H9 (cell line): ENCODE measurements at regions not wholly inside any gene's neighbourhood (a gene's known extent, or its start where the extent isn't known, plus 50 kb on each side); places are given as distances from the start of the nearest gene placed in this dataset.
A peak's percentile ranks its signal among the peaks of the same experiment; 100 is the strongest.

Experiments used
- DNase-seq: peaks from one replicate; pipeline ENCODE4 v3.0.0-alpha.2; 2017
- H2AFZ ChIP-seq: one replicate; pipeline ENCODE4 v1.6.1; 2013; ENCODE audit warnings: mild to moderate bottlenecking, low read length, control low read depth, moderate library complexity
- H2AK5ac ChIP-seq: 2 replicates; pipeline ENCODE4 v1.6.1; 2013; ENCODE audit warnings: low read length, control low read depth, mixed read lengths; ENCODE audit not compliant: insufficient read length
- H2BK120ac ChIP-seq: one replicate; pipeline ENCODE4 v1.6.1; 2013; ENCODE audit warnings: low read depth, mild to moderate bottlenecking, low read length, control low read depth, inconsistent platforms; ENCODE audit not compliant: poor library complexity, severe bottlenecking
- H2BK12ac ChIP-seq: 2 replicates; pipeline ENCODE4 v1.6.1; 2013; ENCODE audit warnings: low read length, control low read depth, mixed read lengths, low read depth; ENCODE audit not compliant: insufficient read length
- H2BK15ac ChIP-seq: 2 replicates; pipeline ENCODE4 v1.6.1; 2013; ENCODE audit warnings: low read depth, low read length, control low read depth
- H2BK20ac ChIP-seq: one replicate; pipeline ENCODE4 v1.6.1; 2013; ENCODE audit warnings: low read depth, mild to moderate bottlenecking, low read length, control low read depth, inconsistent platforms; ENCODE audit not compliant: poor library complexity, severe bottlenecking
- H2BK5ac ChIP-seq: 2 replicates; pipeline ENCODE4 v1.6.1; 2013; ENCODE audit warnings: low read length, control low read depth, mixed read lengths; ENCODE audit not compliant: insufficient read length
- H3K14ac ChIP-seq: 2 replicates; pipeline ENCODE4 v1.6.1; 2013; ENCODE audit warnings: low read length, control low read depth; ENCODE audit not compliant: insufficient read depth
- H3K18ac ChIP-seq: 2 replicates; pipeline ENCODE4 v1.6.1; 2013; ENCODE audit warnings: low read depth, mild to moderate bottlenecking, mixed read lengths, low read length, control low read depth; ENCODE audit not compliant: insufficient read length
- H3K23ac ChIP-seq: 2 replicates; pipeline ENCODE4 v1.6.1; 2013; ENCODE audit warnings: low read length, control low read depth, mixed read lengths, low read depth; ENCODE audit not compliant: insufficient read length
- H3K23me2 ChIP-seq: 2 replicates; pipeline ENCODE4 v1.6.1; 2013; ENCODE audit warnings: low read depth, mild to moderate bottlenecking, mixed read lengths, low read length, control low read depth; ENCODE audit not compliant: insufficient read length, poor library complexity, severe bottlenecking
- H3K27ac ChIP-seq: 2 replicates; pipeline ENCODE4 v1.5.1; 2013; ENCODE audit warnings: low read length, control low read depth, mixed read lengths, low read depth; ENCODE audit not compliant: insufficient read length
- H3K27me3 ChIP-seq: 2 replicates; pipeline ENCODE4 v1.6.1; 2013; ENCODE audit warnings: low read length, control low read depth, inconsistent platforms; ENCODE audit not compliant: insufficient read depth
- H3K4ac ChIP-seq: 2 replicates; pipeline ENCODE4 v1.6.1; 2013; ENCODE audit warnings: low read depth, mild to moderate bottlenecking, control low read depth, inconsistent platforms, low read length, moderate library complexity
- H3K4me1 ChIP-seq: 2 replicates; pipeline ENCODE4 v1.6.1; 2013; ENCODE audit warnings: low read length, control low read depth, inconsistent platforms; ENCODE audit not compliant: insufficient read depth
- H3K4me2 ChIP-seq: 2 replicates; pipeline ENCODE4 v1.6.1; 2013; ENCODE audit warnings: low read length, control low read depth, mixed read lengths; ENCODE audit not compliant: insufficient read length, insufficient read depth
- H3K56ac ChIP-seq: 2 replicates; pipeline ENCODE4 v1.6.1; 2013; ENCODE audit warnings: low read depth, mild to moderate bottlenecking, mixed read lengths, low read length, control low read depth; ENCODE audit not compliant: insufficient read length
- H3K79me1 ChIP-seq: 2 replicates; pipeline ENCODE4 v1.6.1; 2013; ENCODE audit warnings: low read depth, mild to moderate bottlenecking, moderate library complexity, low read length, control low read depth, inconsistent platforms; ENCODE audit not compliant: insufficient read depth, poor library complexity, severe bottlenecking
- H3K79me2 ChIP-seq: 2 replicates; pipeline ENCODE4 v1.6.1; 2013; ENCODE audit warnings: low read length, control low read depth, inconsistent platforms; ENCODE audit not compliant: insufficient read depth
- H3K9ac ChIP-seq: 2 replicates; pipeline ENCODE4 v1.6.1; 2013; ENCODE audit warnings: low read length, control low read depth, mixed read lengths; ENCODE audit not compliant: insufficient read length; ENCODE audit errors: extremely low read depth
- H3K9me3 ChIP-seq: one replicate; pipeline ENCODE4 v1.6.1; 2013; ENCODE audit warnings: low read depth, low read length, inconsistent platforms; ENCODE audit not compliant: control insufficient read depth
- H3T11ph ChIP-seq: one replicate; pipeline ENCODE4 v1.6.1; 2013; ENCODE audit warnings: mild to moderate bottlenecking, low read length, control low read depth, inconsistent platforms
- H4K20me1 ChIP-seq: one replicate; pipeline ENCODE4 v1.6.1; 2013; ENCODE audit not compliant: control insufficient read depth, insufficient read length, insufficient read depth
- H4K5ac ChIP-seq: 2 replicates; pipeline ENCODE4 v1.6.1; 2013; ENCODE audit warnings: low read depth, mild to moderate bottlenecking, mixed read lengths, low read length, control low read depth; ENCODE audit not compliant: insufficient read length
- H4K8ac ChIP-seq: replicated peaks from 2 replicates; pipeline ENCODE4 v1.6.1; 2013; ENCODE audit warnings: low read length, control low read depth, mixed read lengths, low read depth; ENCODE audit not compliant: insufficient read length
- H4K91ac ChIP-seq: 2 replicates; pipeline ENCODE4 v1.6.1; 2013; ENCODE audit warnings: low read depth, mild to moderate bottlenecking, moderate library complexity, mixed read lengths, low read length, control low read depth; ENCODE audit not compliant: insufficient read length
- H3K27ac Mint-ChIP-seq, 3 experiments: 2 replicates in 2 of 3; 3 replicates in 1 of 3; pipeline ENCODE4 v1.8.0; 2020 to 2021; ENCODE audit warnings: mixed read lengths in 3 of 3, mild to moderate bottlenecking in 1 of 3, moderate library complexity in 1 of 3
- H3K27me3 Mint-ChIP-seq: 2 replicates; pipeline ENCODE4 v1.8.0; 2021; ENCODE audit warnings: low read depth, mild to moderate bottlenecking, moderate library complexity, mixed read lengths
- H3K36me3 Mint-ChIP-seq, 3 experiments: 2 replicates in 2 of 3; 3 replicates in 1 of 3; pipeline ENCODE4 v1.8.0; 2020 to 2021; ENCODE audit warnings: low read depth in 3 of 3, mixed read lengths in 3 of 3; ENCODE audit not compliant: insufficient read depth in 1 of 3
- H3K4me1 Mint-ChIP-seq, 2 experiments: 2 replicates each; pipeline ENCODE4 v1.8.0; 2020; ENCODE audit warnings: mixed read lengths in 2 of 2
- H3K4me3 Mint-ChIP-seq, 2 experiments: 2 replicates in 1 of 2; 3 replicates in 1 of 2; pipeline ENCODE4 v1.8.0; 2020 to 2021; ENCODE audit warnings: mild to moderate bottlenecking in 2 of 2, mixed read lengths in 2 of 2, moderate library complexity in 1 of 2
- H3K9me3 Mint-ChIP-seq, 2 experiments: 2 replicates in 1 of 2; 3 replicates in 1 of 2; pipeline ENCODE4 v1.8.0; 2020; ENCODE audit warnings: mild to moderate bottlenecking in 2 of 2, mixed read lengths in 2 of 2, moderate library complexity in 1 of 2
- CTCF ChIP-seq: fragments of 200-600 bp; sonication (generic); conservative IDR thresholded peaks from 3 replicates; pipeline ENCODE4 v1.8.0; 2021; ENCODE audit warnings: antibody characterized with exemption, mild to moderate bottlenecking
- WGBS: extraction: QIAGEN DNeasy Blood & Tissue Kit; methylation state at CpG from one replicate; pipeline ENCODE4 v1.1.7; 2013; ENCODE audit warnings: missing lambda C conversion rate, low lambda C conversion rate, mixed read lengths; ENCODE audit not compliant: insufficient read length; ENCODE audit errors: extremely low coverage; 5-methylcytosine and 5-hydroxymethylcytosine counted together

GRCh38 chr22:48498526-48499331 is 1328.9 kb downstream of the BRD1 start:
- no peaks in the 10 kb centered on the region for H4K20me1 ChIP-seq
- H3K27ac Mint-ChIP-seq: peak overlapping the region in 1 of 3 experiments; percentile 20; a peak in 1 of 7 replicates
- peaks cover 28 to 58% of the 10 kb centered on the region in 2 experiments for H3K4me1 Mint-ChIP-seq

More at GRCh38 chr22:48498526-48499331, 1328.9 kb downstream of the BRD1 start:
- no peak overlapping the region for H4K8ac ChIP-seq
- H3K14ac ChIP-seq: no peak overlapping the region; the same call in 1 of the 2 replicates
- peaks cover 7% of the 10 kb centered on the region; the same call in 1 of the 2 replicates for H3K4me1 ChIP-seq
- H2AK5ac ChIP-seq: no peak overlapping the region
- no CpG with 5 or more reads among the region's 26 CpGs for WGBS
- Mint-ChIP-seq H3K4me3 (no peak overlapping the region), H3K36me3 (peaks cover 0 to 3% (median 0%) of the 10 kb centered on the region in 3 experiments; a peak in 1 of 7 replicates), H3K9me3 (no peaks in the 10 kb centered on the region), H3K27me3 (no peaks in the 10 kb centered on the region)
- no peak overlapping the region for H2AFZ ChIP-seq
- H4K5ac ChIP-seq: no peak overlapping the region
- no peak overlapping the region for H3K9ac ChIP-seq
- no peak overlapping the region for H3K4me2 ChIP-seq
- H4K91ac ChIP-seq: no peak overlapping the region
- H3K79me2 ChIP-seq: peaks cover 6% of the 10 kb centered on the region; the same call in 1 of the 2 replicates
- no peak overlapping the region for H2BK120ac ChIP-seq
- no peaks in the 10 kb centered on the region for H3K27me3 ChIP-seq
- no peaks in the 10 kb centered on the region for H3K79me1 ChIP-seq
- no peaks in the 10 kb centered on the region for H3K23me2 ChIP-seq
- no peaks in the 10 kb centered on the region for H3K9me3 ChIP-seq
- no peak overlapping the region for H2BK20ac ChIP-seq
- no peak overlapping the region for H3K27ac ChIP-seq
- no peak overlapping the region for H2BK12ac ChIP-seq
- H3K4ac ChIP-seq: no peak overlapping the region
- no peak overlapping the region for H3T11ph ChIP-seq
- DNase-seq: no peak
- TF ChIP-seq CTCF: no peak
- H3K18ac ChIP-seq: no peak overlapping the region
- H3K23ac ChIP-seq: no peak overlapping the region
- H2BK15ac ChIP-seq: no peak overlapping the region
- no peak overlapping the region for H2BK5ac ChIP-seq
- no peak overlapping the region for H3K56ac ChIP-seq
